Myocyte (in vitro differentiated cells): ENCODE measurements at regions not wholly inside any gene's neighbourhood (a gene's known extent, or its start where the extent isn't known, plus 50 kb on each side); places are given as distances from the start of the nearest gene placed in this dataset.

Source experiments
- DNase-seq: peaks from one replicate; pipeline ENCODE4 v3.0.0-alpha.2; 2012; ENCODE audit warnings: low read depth

DNA sequence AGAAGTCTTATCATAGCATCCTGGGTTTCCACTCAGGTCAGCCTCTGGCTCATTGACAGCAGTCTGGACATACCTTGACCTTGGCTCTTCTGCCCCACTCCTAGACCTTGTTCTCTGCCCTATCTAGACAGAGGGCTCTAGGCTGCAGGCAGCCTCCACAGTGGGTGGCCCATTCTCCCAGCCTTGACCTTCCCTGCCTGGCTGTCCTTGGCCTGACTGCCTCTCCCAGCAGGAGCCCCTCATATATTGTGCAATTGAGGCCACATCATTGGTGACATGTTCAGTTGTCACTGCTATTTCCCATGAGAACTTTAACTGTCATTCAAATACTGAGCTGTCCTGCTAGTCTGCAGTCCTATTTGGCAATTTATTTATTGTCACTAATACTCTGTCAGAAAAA is 503.4 kb downstream of the PLXNA4 start:
- no peak for DNase-seq

DNA sequence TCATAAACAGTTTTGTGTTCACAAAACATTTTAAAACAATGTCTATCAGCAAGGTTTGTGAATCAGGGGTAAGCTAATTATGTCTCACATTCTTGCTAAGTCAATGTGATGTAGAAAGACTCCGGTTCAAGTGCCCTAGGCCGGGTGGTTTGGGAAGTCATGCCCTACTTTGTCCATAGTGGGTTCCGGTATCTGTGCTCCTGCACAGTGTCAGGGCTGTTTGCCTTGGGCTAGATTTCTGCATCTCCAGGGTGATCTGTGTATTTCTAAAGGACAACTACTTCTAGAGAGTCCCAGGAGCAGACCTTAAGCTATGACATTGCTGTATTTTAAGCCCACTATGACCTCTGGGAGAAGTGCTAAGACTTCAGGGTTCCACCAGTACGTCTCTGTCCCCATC is 504.1 kb downstream of the PLXNA4 start:
- DNase-seq = no peak

DNA sequence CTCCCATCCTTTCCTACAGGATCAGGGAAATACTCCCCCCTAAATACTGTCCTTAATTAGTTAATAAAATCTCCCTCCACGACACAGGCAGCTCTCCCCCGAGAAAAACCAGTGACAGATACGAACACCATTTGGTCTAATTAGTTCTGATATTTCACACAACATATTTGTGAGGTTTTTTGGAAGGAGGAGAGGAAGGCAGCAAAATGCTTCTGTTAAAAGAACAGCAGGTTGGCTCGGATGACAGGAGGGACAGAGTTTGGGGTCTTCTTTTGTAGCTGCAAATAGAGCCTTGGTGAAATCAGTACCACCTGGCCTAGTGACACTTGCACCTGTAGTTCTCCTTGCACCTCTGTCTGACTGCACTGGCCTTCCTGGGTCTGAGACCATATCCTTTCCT is 507.0 kb downstream of the PLXNA4 start:
- no peak for DNase-seq

DNA sequence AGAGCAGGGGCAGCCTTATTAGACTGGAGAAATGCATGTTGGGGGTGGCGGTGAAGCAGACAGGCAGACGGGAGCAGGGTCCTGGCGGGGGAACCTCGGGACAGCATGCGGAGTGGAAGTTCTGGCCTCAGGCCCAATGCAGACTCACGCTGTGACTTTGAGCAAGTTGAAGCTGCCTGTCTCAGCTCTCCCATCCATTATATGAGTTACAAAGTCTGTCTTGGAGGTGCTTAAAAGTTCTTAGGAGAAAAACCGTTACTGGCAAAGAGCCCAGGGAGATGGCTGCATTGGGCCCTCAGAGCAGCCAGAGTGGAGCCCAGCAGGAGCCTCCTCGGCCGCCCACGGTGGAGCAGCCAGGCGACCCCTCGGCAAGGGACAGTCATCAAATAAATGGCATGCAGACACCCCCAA is 509.5 kb downstream of the PLXNA4 start:
- peak; percentile 57 for DNase-seq

DNA sequence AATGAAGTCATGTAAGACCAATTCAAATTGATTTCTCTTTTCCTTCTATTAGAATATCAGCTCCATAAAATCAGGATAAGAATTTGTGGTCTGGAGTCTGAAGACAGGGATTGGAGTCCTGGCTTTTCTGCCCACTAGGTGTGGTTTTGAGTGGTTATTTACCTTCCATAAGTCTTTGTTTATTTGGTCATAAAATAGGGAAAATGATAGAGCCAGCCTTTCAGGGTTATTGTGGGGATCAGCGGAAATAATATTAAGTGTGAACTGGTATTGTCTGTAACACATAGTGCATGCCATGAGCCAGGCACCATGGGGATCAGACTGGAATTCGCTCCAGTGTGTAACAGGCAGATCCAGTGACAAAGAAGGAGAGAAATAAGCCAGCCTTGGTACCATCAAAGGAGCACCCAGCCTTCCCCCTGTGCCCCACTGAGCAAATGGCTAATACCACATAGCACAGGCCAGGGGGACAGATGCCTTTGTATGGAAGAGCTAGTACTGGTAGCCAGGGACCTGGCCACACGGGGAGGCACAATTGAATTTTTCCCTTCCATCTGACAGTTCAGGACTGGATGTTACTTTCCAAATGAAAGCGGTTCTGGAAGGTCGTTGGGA is 509.7 kb upstream of the PODXL start:
- DNase-seq = peak; percentile 71

DNA sequence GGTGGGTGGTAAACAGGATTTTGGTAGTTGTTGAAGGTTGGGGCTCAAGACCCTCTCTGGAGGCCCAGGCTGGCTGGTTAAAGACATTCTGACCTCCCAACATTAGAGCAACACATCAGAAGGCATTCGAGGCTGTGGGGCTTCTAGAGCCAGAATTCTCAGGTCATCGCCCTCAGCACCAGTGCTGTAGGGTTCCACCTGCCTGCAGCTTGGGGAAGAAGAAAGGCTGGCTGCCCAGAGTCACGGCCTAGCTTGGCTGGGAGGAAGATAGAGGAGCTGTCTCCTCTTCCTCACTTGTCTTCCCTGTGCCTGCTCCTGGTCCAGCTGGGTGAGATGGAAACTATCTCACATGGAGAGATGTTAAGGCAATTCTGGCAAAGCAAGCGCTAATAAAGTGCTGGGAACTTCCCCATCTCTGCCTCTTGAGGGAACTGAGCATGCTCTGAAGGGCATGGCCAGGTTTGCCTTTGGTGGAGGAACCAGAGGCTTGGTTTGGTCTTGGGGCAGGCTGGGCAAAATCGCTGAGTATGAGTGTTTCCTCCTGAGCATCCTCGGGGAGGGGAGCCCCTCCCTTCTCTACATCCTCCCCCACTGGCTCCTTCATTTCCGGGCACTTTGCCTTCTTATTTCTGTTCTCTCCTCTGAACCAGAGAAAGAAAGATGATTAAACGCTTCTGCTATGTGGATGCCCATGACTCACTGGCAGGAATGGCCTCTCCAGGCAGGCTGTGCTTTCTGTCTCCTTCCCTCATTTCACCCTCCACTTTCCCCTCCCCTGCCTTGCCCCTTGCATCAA is 509.0 kb upstream of the PODXL start:
- DNase-seq = peak; percentile 96

DNA sequence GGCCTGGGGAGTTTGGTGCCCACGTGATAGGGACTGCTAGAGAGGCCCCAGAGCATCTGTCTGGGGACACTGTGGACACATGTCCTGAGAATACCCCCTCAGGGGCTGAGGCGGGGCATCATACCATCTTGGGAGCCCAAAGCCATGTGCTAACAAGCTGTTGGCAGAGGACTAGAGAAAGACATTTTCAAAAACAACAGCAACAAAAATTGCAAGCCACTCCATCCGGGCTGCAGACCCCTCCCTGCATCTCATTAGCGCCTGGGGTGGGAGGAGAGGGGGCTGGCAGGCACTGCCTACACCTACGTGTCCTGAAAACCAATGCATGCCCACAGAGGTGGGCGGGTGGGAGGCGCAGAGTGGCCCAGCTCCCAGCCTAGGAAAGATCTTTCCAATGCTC is 507.4 kb upstream of the PODXL start:
- DNase-seq = no peak

DNA sequence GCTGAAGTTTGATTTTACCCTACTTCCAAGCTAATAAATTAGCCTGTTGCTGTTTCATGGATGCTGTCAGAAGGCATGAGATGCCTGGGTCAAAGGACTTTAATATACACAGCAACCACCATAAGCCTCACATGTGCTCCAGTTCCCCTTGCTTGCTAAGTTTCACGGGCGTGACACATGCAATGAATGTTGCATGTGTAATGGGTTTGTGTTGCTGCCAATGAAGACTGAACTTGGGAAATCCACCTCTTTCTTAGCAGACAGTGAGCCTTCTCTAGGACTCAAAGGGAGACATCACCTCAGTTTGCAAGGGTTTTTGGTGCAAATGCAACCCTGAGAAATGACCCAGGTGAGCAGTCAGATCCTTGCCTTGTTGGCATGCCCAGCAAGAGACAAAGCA is 505.5 kb upstream of the PODXL start:
- DNase-seq = no peak

DNA sequence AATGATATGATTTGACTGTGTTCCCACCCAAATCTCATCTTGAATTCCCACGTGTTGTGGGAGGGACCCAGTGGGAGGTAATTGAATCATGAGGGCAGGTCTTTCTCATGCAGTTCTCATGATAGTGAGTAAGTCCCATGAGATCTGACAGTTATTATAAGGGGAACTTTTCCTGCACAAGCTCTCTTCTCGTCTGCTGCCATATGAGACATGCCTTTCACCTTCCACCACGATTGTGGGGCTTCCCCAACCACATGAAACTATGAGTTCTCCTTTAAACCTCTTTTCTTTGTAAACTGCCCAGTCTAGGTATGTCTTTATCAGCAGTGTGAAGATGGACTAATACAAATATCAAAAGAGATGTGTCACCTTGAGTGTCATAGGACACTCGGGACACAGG is 502.7 kb upstream of the PODXL start:
- no peak for DNase-seq

DNA sequence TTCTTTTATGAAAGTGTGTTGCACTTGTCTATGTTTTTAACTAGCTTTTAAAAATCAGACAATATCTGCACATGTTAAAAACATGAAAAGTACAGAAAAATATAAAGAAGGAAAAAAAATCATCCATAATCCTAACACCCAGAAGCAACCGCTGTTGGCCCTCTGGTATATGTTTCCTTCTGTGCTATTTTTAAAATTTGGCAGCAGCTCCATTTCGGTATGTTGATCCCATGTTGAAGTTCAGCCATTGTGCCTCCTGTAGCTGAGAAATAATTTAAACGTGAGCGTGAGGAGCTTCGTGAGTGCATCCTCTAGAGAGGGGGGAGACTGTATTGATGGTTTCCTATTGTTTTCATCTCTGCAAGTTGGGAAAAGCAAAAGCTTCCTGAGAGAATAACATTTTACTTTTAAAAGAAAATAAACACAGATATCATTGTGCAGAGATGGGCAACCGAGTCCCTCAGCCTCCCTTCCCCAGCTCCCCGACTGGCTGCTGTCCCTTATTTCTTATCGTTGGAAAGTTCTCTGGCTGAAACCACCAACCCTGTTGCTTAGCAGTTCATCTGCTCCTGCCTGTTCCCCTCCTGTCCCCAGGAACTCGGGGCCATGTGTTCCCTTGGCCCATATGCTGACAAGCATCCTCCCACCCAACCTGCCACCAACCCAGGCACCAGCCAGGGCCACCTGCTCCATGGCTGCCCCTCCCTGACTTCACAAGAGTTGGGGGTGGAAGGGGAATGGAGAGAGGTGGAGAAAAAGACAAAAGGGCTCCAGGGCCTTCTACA is 499.1 kb upstream of the PODXL start:
- no peak for DNase-seq

DNA sequence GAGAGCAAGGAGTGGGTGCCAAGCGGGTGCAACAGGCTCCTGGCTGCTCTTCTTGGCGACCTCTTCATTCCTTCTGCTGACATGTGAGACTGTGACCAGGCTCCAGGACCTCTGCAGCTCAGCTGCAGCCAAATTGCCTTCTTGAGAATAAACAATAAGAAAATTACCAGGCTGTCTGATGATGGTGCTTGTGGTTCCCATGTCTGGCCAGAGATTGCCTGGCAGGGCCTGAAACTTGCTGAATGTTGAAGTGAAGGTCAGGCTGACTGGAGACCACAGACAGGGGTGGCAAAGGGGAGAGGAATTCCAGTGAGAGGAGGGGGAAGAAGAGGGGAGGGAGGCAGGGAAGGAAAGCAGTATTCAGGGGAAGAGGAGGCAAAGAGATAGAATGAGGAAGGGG is 497.4 kb upstream of the PODXL start:
- DNase-seq = no peak

DNA sequence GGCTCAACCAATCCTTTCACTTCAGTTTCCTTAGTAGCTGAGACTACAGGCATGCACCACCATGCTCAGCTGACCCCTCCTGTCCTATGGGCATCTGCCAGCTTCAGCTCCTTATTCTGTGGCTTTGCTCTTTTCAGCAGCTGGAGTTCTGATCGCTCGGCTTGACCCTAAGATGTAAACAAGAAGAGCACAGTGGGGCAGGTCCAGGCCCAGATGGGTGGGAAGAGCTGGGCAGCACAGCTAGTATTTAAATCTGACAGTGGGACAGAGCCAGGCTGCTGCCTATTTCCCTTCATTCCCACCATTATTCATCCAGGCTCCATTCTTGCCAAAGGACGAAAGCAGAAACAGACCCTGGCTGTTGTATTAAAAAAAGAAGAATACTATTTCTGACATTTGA is 494.9 kb upstream of the PODXL start:
- DNase-seq = no peak

DNA sequence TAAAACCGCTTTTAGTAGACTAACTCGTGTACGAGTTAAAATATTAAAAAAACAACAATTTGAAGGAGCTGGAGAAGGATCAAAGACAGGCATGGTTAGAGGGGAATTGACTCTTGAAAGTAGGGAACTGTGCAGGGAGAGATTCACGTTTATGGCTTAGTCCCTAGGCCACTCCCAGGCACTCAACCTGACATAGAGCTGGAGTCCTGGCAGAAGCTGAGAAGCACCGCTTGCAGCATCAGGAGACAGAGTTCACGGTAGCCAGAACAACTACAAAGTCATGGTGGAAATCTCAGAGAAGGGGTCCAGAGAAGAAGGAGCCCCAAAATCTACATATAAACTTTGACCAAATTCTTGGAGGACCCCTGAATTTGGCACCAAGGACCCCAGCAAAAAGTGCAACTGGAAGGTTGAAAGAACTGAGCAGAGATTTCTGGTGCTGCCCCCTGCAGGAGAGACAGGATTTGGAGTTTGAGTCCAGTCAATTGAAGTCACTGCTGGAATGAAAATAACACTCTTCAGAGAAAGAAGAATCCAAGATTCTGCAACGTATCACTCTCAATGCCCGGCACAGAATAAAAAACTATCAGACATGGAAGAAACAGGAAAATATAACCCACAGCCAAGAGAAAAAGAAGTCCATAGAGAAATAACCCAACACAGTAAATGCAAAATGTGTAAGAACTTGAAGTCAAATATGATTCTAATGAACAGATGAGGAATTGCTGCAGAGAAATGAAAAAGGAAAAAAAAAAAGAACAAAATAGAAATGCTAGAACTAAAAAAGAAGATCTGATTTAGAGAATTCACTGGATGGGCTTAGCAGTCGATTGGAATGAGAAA is 493.3 kb upstream of the PODXL start:
- peak; percentile 59 for DNase-seq

DNA sequence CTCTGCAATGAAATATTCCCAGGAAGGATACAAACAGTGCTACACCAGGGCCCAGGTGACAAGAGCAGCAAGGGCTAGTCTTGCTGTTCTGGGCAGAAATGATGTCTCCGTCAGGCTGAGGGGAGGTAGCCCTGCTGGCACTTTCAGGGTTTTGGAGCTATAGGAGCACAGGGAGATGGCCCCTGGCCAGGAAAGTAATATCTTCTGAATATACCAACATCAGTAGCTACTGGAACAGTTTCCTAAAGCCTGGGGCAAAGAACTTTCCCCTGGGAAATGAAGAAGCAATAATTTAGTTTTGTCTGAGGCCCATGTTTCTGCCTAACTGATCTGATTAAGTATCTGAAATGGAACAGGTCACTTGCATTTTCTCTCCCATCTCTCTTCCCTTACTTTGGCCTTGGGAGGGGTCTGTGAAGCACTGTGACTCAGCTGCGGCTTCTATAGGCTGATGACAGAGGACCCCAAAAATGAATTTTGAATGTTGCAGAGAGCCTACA is 489.1 kb upstream of the PODXL start:
- no peak for DNase-seq

DNA sequence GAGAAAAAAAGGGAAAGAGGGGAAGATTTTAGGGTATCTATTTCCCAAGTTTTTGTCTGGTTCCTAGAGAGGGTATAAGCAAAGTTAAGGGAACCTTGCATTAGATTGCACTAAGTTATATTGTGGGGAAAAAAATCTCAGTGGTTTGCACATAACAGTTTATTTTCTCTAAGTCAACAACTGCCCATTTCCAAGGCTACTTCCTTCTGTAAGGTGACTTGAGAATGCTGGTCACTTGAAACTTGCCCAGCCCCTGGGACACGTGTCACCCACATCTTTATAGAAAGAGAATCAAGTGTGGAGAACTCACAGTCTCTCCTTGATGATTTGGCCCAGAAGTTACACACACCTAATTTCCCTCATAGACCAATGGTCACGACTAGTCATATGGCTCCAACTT is 488.6 kb upstream of the PODXL start:
- no peak for DNase-seq

DNA sequence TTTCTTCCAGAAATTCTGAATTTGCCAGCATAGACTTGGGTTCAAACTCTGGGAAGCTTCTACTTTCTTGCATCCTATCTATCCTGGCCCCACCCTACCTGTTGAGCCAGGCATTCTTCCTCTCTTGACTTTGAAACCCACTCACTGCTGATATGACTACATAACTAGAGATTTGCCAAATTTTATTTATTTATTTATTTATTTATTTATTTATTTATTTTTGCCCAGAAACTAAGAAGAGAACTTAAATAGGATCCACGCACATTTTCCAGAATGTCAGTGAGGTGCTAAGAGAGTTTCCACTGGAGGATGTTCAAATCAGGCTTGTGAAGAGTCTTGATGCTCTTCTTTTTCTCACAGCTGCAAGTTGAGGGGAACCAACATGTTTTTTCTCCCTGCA is 487.8 kb upstream of the PODXL start:
- no peak for DNase-seq

DNA sequence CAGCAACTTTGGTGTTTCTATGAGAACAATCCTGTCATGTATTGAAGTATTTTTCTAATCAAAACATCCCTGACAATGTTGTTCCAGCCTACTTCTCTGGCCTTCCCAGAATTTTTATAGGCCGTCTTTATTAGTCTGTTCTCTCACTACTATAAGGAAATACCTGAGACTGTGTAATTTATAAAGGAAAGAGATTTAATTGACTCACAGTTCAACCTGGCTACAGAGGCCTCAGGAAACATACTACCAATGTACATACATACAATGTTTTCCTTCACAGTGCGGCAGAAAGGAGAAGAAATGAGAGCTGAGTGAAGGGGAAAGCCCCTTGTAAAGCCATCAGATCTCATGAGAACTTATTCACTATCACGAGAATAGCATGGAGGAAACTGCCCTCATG is 484.7 kb upstream of the PODXL start:
- DNase-seq = no peak

DNA sequence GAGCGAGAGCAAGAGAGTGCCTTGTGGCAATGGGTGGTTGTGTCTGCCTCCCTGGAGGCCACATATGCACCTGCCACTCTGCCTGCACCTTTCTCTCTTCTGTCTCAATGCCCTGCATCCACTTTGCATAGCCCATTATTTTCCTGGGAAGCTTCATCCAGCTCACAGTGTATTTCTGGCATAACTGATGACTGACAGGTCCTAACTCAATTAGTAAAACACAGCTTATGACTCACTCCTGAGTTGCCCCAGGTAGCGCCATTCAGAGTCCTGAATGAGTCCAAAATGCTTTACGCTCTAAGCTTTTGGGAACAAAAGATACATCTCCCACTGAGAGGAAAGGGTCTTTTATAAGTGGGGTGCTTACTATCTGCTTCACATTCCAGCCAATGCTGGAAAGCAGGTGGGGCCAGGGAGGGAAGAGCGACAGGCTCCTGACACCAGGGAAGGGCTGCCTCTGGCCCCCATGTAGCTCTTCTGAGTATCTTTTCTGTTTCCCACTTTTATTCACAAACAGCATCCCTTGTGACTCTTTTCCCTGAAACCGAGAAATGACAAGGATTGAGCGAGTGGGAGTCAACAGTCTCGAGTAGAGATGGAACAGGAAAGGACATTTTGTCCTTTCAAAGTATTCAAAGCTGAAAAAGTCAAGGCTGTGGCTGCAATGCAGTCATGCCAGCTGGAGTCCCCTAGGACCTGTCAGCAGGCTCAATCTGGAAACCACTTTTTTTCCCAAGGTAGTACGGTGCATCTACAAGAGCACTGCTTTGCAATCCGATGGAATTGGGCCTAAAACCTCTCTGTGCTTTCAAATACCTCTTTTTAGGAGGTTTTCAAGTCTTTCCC is 479.3 kb upstream of the PODXL start:
- no peak for DNase-seq

DNA sequence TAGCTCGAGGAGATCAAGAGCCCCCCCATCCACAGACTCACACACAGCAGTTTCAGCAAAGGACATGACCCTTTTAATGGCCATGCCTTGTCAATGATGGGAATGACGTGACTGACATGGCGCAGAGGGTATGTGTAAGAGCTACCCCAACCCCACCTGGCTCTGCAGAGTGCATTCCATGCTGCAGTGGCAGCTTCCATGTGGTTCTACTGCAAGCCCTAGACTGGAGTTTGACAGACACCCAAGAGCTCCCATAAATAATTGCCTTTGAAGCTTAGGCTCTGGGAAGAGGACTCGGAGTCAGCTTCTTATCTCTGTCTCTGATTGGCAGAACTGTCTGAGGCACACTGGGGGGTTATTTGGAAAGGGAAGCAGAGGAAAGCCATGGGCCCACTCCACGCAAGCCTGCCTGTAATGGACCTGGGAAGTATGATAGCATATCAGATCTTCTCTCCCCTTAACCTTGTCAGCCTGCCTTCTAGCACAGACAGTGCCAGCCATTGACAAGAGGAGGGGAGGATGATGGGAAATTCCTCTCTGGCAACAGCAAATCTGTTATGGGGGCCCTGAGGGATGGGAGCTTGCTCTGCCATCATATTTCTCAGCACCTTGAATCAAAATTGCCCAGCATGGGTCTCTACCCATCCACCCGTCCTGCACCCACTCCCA is 478.5 kb upstream of the PODXL start:
- no peak for DNase-seq

DNA sequence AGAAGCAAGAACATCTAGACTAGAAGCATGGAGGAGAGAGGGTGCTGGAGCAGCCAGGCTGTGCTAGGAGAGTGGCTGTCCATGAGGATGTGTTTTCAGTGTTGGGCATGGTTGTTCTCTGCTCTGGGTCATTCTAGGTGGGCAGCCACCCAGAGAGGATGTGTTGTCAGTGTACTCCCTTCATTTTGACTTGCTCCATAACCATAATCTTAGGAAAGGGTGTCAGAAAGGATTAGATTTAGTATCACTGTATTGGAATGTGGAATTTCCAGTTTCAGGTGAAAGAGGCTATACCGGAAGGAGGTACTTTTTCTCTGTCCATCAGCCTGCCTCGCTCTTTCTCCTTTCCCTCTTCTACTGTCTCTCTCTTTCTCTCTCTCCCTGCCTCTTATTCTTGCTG is 474.5 kb upstream of the PODXL start:
- DNase-seq = no peak
